Liver (tissue), 8 donors: ENCODE measurements at regions not wholly inside any gene's neighbourhood (a gene's known extent, or its start where the extent isn't known, plus 50 kb on each side); places are given as distances from the start of the nearest gene placed in this dataset.

Source experiments
- DNase-seq: peaks from one replicate; pipeline ENCODE4 v3.0.0-alpha.2; 2017; ENCODE audit warnings: low spot score
- H3K27ac ChIP-seq, 2 donors: one replicate each; pipeline ENCODE4 v1.7.0; 2013; ENCODE audit warnings: inconsistent platforms in 2 of 2, low read length in 2 of 2, control low read depth in 1 of 2, low read depth in 1 of 2, mild to moderate bottlenecking in 1 of 2
- H3K27me3 ChIP-seq, 4 donors: one replicate each; pipeline versions ENCODE4 v1.6.1 to v1.7.0; 2013; ENCODE audit warnings: low read length in 3 of 4, inconsistent platforms in 1 of 4, mild to moderate bottlenecking in 1 of 4, moderate library complexity in 1 of 4; ENCODE audit not compliant: control insufficient read depth in 4 of 4, insufficient read depth in 4 of 4
- H3K36me3 ChIP-seq, 4 donors: one replicate each; pipeline versions ENCODE4 v1.6.1 to v1.7.0; 2013; ENCODE audit warnings: low read length in 3 of 4, mild to moderate bottlenecking in 3 of 4, low read depth in 1 of 4, moderate library complexity in 1 of 4; ENCODE audit not compliant: control insufficient read depth in 4 of 4, insufficient read depth in 3 of 4
- H3K4me1 ChIP-seq, 4 donors: one replicate each; pipeline versions ENCODE4 v1.6.1 to v1.7.0; 2013; ENCODE audit warnings: low read length in 3 of 4, mild to moderate bottlenecking in 3 of 4, moderate library complexity in 1 of 4; ENCODE audit not compliant: control insufficient read depth in 4 of 4, insufficient read depth in 4 of 4
- H3K4me3 ChIP-seq, 3 donors: one replicate each; pipeline versions ENCODE4 v1.6.1 to v1.7.0; 2013; ENCODE audit warnings: low read length in 3 of 3, control low read depth in 1 of 3, low read depth in 1 of 3, mild to moderate bottlenecking in 1 of 3
- H3K9ac ChIP-seq, 2 donors: one replicate each; pipeline ENCODE4 v1.7.0; 2013; ENCODE audit warnings: low read length in 2 of 2, mild to moderate bottlenecking in 2 of 2, moderate library complexity in 2 of 2, control low read depth in 1 of 2, low read depth in 1 of 2
- H3K9me3 ChIP-seq, 4 donors: one replicate each; pipeline versions ENCODE4 v1.6.1 to v1.7.0; 2013; ENCODE audit warnings: low read length in 3 of 4; ENCODE audit not compliant: control insufficient read depth in 4 of 4
- ATF3 ChIP-seq: IDR thresholded peaks from 2 replicates; pipeline ENCODE4 v1.6.1; 2016; ENCODE audit warnings: antibody characterized with exemption
- CTCF ChIP-seq: fragments of 150-350 bp; IDR thresholded peaks from 2 replicates; pipeline ENCODE4 v1.5.1; 2017; ENCODE audit warnings: improper control_type of control experiment, low read depth, low read length; ENCODE audit not compliant: missing input control
- EGR1 ChIP-seq, 2 donors: IDR thresholded peaks; 2 replicates each; pipeline ENCODE4 v1.6.1; 2016 to 2018; ENCODE audit warnings: antibody characterized with exemption in 2 of 2, low read depth in 2 of 2
- FOXA1 ChIP-seq: IDR thresholded peaks from 2 replicates; pipeline ENCODE4 v1.6.1; 2016; ENCODE audit warnings: antibody characterized with exemption
- FOXA2 ChIP-seq: IDR thresholded peaks from 2 replicates; pipeline ENCODE4 v1.6.1; 2016; ENCODE audit warnings: antibody characterized with exemption
- GABPA ChIP-seq, 2 donors: IDR thresholded peaks in 1 of 2; conservative IDR thresholded peaks in 1 of 2; 2 replicates each; pipeline ENCODE4 v1.6.1; 2016; ENCODE audit warnings: antibody characterized with exemption in 2 of 2, mild to moderate bottlenecking in 1 of 2, moderate library complexity in 1 of 2
- HNF4A ChIP-seq, 2 donors: conservative IDR thresholded peaks; 2 replicates each; pipeline ENCODE4 v1.6.1; 2016; ENCODE audit warnings: antibody characterized with exemption in 2 of 2, mild to moderate bottlenecking in 2 of 2
- HNF4G ChIP-seq: IDR thresholded peaks from 2 replicates; pipeline ENCODE4 v1.6.1; 2016; ENCODE audit warnings: antibody characterized with exemption
- JUND ChIP-seq, 2 donors: IDR thresholded peaks; 2 replicates each; pipeline ENCODE4 v1.6.1; 2016; ENCODE audit warnings: antibody characterized with exemption in 2 of 2
- MAX ChIP-seq: IDR thresholded peaks from 2 replicates; pipeline ENCODE4 v1.6.1; 2016; ENCODE audit warnings: antibody characterized with exemption
- NR2F2 ChIP-seq: IDR thresholded peaks from 2 replicates; pipeline ENCODE4 v1.6.1; 2016; ENCODE audit warnings: antibody characterized with exemption
- RAD21 ChIP-seq, 2 donors: IDR thresholded peaks; 2 replicates each; pipeline ENCODE4 v1.6.1; 2016; ENCODE audit warnings: antibody characterized with exemption in 2 of 2, mild to moderate bottlenecking in 2 of 2
- REST ChIP-seq: IDR thresholded peaks from 2 replicates; pipeline ENCODE4 v1.6.1; 2016; ENCODE audit warnings: antibody characterized with exemption, mild to moderate bottlenecking
- RXRA ChIP-seq, 2 donors: IDR thresholded peaks; 2 replicates each; pipeline ENCODE4 v1.6.1; 2017 to 2018; ENCODE audit warnings: antibody characterized with exemption in 2 of 2, mild to moderate bottlenecking in 1 of 2
- SP1 ChIP-seq: IDR thresholded peaks from 2 replicates; pipeline ENCODE4 v1.6.1; 2018; ENCODE audit warnings: antibody characterized with exemption, mild to moderate bottlenecking
- TAF1 ChIP-seq: conservative IDR thresholded peaks from 2 replicates; pipeline ENCODE4 v1.6.1; 2016; ENCODE audit warnings: antibody characterized with exemption, mild to moderate bottlenecking
- YY1 ChIP-seq: IDR thresholded peaks from 2 replicates; pipeline ENCODE4 v1.6.1; 2016; ENCODE audit warnings: antibody characterized with exemption, mild to moderate bottlenecking
- ZBTB33 ChIP-seq: IDR thresholded peaks from 2 replicates; pipeline ENCODE4 v1.6.1; 2016; ENCODE audit warnings: antibody characterized with exemption
- WGBS: extraction: QIAGEN DNeasy Blood & Tissue Kit; methylation state at CpG from one replicate; pipeline ENCODE4 v1.1.7; 2013; 5-methylcytosine and 5-hydroxymethylcytosine counted together
- donor health status: healthy.
- donor health status: healthy.
- donor health status: healthy.
- donor health status: healthy.
- donor health status: healthy.

GRCh38 chr18:56191334-56191733 is 447.1 kb downstream of the TXNL1 start:
- no peak overlapping the region for H3K27ac ChIP-seq
- TF ChIP-seq REST = no peak
- no peak for TF ChIP-seq FOXA2
- no peak for TF ChIP-seq TAF1
- no peak for TF ChIP-seq ATF3
- TF ChIP-seq YY1 = no peak
- TF ChIP-seq NR2F2 = no peak
- TF ChIP-seq SP1 = no peak
- no peak for TF ChIP-seq FOXA1
- TF ChIP-seq RXRA (IDR thresholded peaks at IDR 0.05) = no peak
- TF ChIP-seq CTCF = no peak
- TF ChIP-seq GABPA (IDR thresholded peaks at IDR 0.05 in 1 of 2, conservative IDR thresholded peaks at IDR 0.05 in 1 of 2) = no peak
- no peak for TF ChIP-seq MAX
- TF ChIP-seq EGR1 (IDR thresholded peaks at IDR 0.05; ENCODE audit: low read depth in 2 of 2) = no peak
- TF ChIP-seq JUND (IDR thresholded peaks at IDR 0.05) = no peak
- no peak for TF ChIP-seq HNF4A (conservative IDR thresholded peaks at IDR 0.05)
- TF ChIP-seq HNF4G = no peak
- 72% methylated on average over 5 of the region's 5 CpGs for WGBS
- no peak overlapping the region for H3K4me3 ChIP-seq
- no peaks in the 10 kb centered on the region for H3K27me3 ChIP-seq
- no peak overlapping the region for H3K9ac ChIP-seq
- no peaks in the 10 kb centered on the region for H3K36me3 ChIP-seq
- no peaks in the 10 kb centered on the region for H3K4me1 ChIP-seq
- no peak for DNase-seq
- H3K9me3 ChIP-seq = no peaks in the 10 kb centered on the region

- H3K9me3 ChIP-seq = no peaks in the 10 kb centered on the region
- DNase-seq = no peak
- no peak overlapping the region for H3K9ac ChIP-seq
- TF ChIP-seq SP1 = no peak
- no peak for TF ChIP-seq EGR1 (IDR thresholded peaks at IDR 0.05; ENCODE audit: low read depth in 2 of 2)
- no peak for TF ChIP-seq HNF4G
- no peak for TF ChIP-seq GABPA (IDR thresholded peaks at IDR 0.05 in 1 of 2, conservative IDR thresholded peaks at IDR 0.05 in 1 of 2)
- TF ChIP-seq ZBTB33 = no peak
- TF ChIP-seq REST = no peak
- TF ChIP-seq RXRA (IDR thresholded peaks at IDR 0.05) = no peak
- no peak for TF ChIP-seq FOXA1
- no peak for TF ChIP-seq HNF4A (conservative IDR thresholded peaks at IDR 0.05)
- TF ChIP-seq NR2F2 = no peak
- no peak for TF ChIP-seq MAX
- TF ChIP-seq FOXA2 = no peak
- TF ChIP-seq ATF3 = no peak
- no peak for TF ChIP-seq YY1
- TF ChIP-seq RAD21 (IDR thresholded peaks at IDR 0.05) = no peak
- H3K36me3 ChIP-seq = no peaks in the 10 kb centered on the region
- H3K4me1 ChIP-seq = no peaks in the 10 kb centered on the region
- no peak overlapping the region for H3K4me3 ChIP-seq
- H3K27me3 ChIP-seq = no peaks in the 10 kb centered on the region
- no peak overlapping the region for H3K27ac ChIP-seq
- WGBS = 96% methylated on average over 20 of the region's 20 CpGs
Measured at GRCh38 chr18:56189615-56190014, 448.8 kb downstream of the TXNL1 start.
